NT2/D1 (cell line): ENCODE measurements at regions not wholly inside any gene's neighbourhood (a gene's known extent, or its start where the extent isn't known, plus 50 kb on each side); places are given as distances from the start of the nearest gene placed in this dataset.

Experiments used
- SUZ12 ChIP-seq: IDR thresholded peaks from 2 replicates; pipeline ENCODE4 v1.6.1; 2011; ENCODE audit not compliant: insufficient read length, insufficient read depth; ENCODE audit errors: extremely low read depth
- YY1 ChIP-seq: IDR thresholded peaks from 2 replicates; pipeline ENCODE4 v1.6.1; 2011; ENCODE audit not compliant: insufficient read length, insufficient read depth
- ZNF274 ChIP-seq: IDR thresholded peaks from 2 replicates; pipeline ENCODE4 v1.6.1; 2011; ENCODE audit warnings: mild to moderate bottlenecking, low read depth, low read length

- TF ChIP-seq SUZ12 (no peak), ZNF274 (no peak), YY1 (no peak)
Measured at GRCh38 chr12:131527736-131528135, 183.2 kb upstream of the SFSWAP start.
